ENCODE measurements at regions not wholly inside any gene's neighbourhood (a gene's known extent, or its start where the extent isn't known, plus 50 kb on each side); places are given as distances from the start of the nearest gene placed in this dataset.

DNA sequence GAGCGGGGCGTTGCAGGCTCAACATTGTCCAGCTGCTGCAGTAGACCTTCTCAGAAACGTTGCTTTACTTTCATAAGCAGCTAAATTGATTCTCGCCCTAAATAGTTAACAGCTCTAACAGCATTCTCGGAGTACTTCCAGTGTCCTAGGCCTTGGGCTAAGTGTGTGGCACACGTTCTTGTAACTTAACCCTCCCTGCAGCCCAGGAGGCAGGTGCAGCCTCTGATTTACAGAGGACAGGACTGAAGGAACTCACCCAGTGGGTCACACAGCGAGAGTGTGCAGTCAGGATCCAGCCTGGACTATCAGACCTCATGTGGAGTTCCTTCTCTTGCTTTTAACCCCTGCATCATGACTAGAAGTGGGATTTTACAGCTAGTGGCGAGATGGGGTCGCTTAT is 312.8 kb upstream of the C2CD4B start:
- TF ChIP-seq POLR2AphosphoS5 (IDR thresholded peaks at IDR 0.05; ENCODE audit: low read depth) = no peak
- TF ChIP-seq, protein P1, sequence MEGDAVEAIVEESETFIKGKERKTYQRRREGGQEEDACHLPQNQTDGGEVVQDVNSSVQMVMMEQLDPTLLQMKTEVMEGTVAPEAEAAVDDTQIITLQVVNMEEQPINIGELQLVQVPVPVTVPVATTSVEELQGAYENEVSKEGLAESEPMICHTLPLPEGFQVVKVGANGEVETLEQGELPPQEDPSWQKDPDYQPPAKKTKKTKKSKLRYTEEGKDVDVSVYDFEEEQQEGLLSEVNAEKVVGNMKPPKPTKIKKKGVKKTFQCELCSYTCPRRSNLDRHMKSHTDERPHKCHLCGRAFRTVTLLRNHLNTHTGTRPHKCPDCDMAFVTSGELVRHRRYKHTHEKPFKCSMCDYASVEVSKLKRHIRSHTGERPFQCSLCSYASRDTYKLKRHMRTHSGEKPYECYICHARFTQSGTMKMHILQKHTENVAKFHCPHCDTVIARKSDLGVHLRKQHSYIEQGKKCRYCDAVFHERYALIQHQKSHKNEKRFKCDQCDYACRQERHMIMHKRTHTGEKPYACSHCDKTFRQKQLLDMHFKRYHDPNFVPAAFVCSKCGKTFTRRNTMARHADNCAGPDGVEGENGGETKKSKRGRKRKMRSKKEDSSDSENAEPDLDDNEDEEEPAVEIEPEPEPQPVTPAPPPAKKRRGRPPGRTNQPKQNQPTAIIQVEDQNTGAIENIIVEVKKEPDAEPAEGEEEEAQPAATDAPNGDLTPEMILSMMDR (IDR thresholded peaks at IDR 0.05; ENCODE audit: insufficient read depth, low read length) = no peak
- TF ChIP-seq REST (IDR thresholded peaks at IDR 0.05; ENCODE audit: insufficient replicate concordance, low read depth) = no peak
